ENCODE measurements at regions not wholly inside any gene's neighbourhood (a gene's known extent, or its start where the extent isn't known, plus 50 kb on each side); places are given as distances from the start of the nearest gene placed in this dataset.

- Histone ChIP-seq H3F3A (ENCODE audit: insufficient read depth, low read length) (no peaks in the 10 kb centered on the region), H3K36me3 (replicated peaks; ENCODE audit: insufficient read depth, low read length) (no peaks in the 10 kb centered on the region), H3K79me2 (ENCODE audit: low read length) (no peaks in the 10 kb centered on the region), H3K4me1 (ENCODE audit: low read length) (no peaks in the 10 kb centered on the region), H3K9me2 (replicated peaks; ENCODE audit: insufficient read depth, low read length) (no peaks in the 10 kb centered on the region), H3K9me3 (replicated peaks; ENCODE audit: insufficient read depth, low read length) (no peaks in the 10 kb centered on the region), H2AFZ (ENCODE audit: low read length) (no peak overlapping the region), H3K27ac (ENCODE audit: low read length) (no peak overlapping the region), H4K20me1 (ENCODE audit: insufficient read depth, low read length) (no peaks in the 10 kb centered on the region), H3K9ac (ENCODE audit: low read length) (no peak overlapping the region), H3K27me3 (replicated peaks; ENCODE audit: insufficient read depth, low read length) (no peaks in the 10 kb centered on the region), H3K4me3 (ENCODE audit: low read length) (no peak overlapping the region), H3K4me2 (ENCODE audit: low read depth, low read length) (no peak overlapping the region)
- TF ChIP-seq, protein P1, sequence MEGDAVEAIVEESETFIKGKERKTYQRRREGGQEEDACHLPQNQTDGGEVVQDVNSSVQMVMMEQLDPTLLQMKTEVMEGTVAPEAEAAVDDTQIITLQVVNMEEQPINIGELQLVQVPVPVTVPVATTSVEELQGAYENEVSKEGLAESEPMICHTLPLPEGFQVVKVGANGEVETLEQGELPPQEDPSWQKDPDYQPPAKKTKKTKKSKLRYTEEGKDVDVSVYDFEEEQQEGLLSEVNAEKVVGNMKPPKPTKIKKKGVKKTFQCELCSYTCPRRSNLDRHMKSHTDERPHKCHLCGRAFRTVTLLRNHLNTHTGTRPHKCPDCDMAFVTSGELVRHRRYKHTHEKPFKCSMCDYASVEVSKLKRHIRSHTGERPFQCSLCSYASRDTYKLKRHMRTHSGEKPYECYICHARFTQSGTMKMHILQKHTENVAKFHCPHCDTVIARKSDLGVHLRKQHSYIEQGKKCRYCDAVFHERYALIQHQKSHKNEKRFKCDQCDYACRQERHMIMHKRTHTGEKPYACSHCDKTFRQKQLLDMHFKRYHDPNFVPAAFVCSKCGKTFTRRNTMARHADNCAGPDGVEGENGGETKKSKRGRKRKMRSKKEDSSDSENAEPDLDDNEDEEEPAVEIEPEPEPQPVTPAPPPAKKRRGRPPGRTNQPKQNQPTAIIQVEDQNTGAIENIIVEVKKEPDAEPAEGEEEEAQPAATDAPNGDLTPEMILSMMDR (IDR thresholded peaks at IDR 0.05; ENCODE audit: low read length), result no peak
- TF ChIP-seq EZH2phosphoT487 (IDR thresholded peaks at IDR 0.05; ENCODE audit: low read length), result no peak
- TF ChIP-seq EZH2 (optimal IDR thresholded peaks at IDR 0.05; ENCODE audit: low read depth, low read length), result no peak
- DNase-seq, result no peak
Measured at GRCh38 chr1:187443939-187444338, 615.2 kb downstream of the PLA2G4A start.

- no peak for TF ChIP-seq EZH2phosphoT487 (IDR thresholded peaks at IDR 0.05; ENCODE audit: low read length)
- no peak for TF ChIP-seq EZH2 (optimal IDR thresholded peaks at IDR 0.05; ENCODE audit: low read depth, low read length)
- TF ChIP-seq, protein P1 (IDR thresholded peaks at IDR 0.05; ENCODE audit: low read length), result no peak
- H4K20me1 ChIP-seq (ENCODE audit: insufficient read depth, low read length), result no peaks in the 10 kb centered on the region
Measured at GRCh38 chr1:187445066-187445465, 616.3 kb downstream of the PLA2G4A start.

GRCh38 chr1:187451238-187451637, 622.5 kb downstream of the PLA2G4A start:
- Histone ChIP-seq H3K9me2 (replicated peaks; ENCODE audit: insufficient read depth, low read length) (no peaks in the 10 kb centered on the region), H3K27me3 (replicated peaks; ENCODE audit: insufficient read depth, low read length) (no peaks in the 10 kb centered on the region), H3K9ac (ENCODE audit: low read length) (no peak overlapping the region), H3F3A (ENCODE audit: insufficient read depth, low read length) (no peaks in the 10 kb centered on the region), H3K27ac (ENCODE audit: low read length) (no peak overlapping the region), H3K4me3 (ENCODE audit: low read length) (no peak overlapping the region), H3K4me2 (ENCODE audit: low read depth, low read length) (no peak overlapping the region), H3K36me3 (replicated peaks; ENCODE audit: insufficient read depth, low read length) (no peaks in the 10 kb centered on the region), H3K79me2 (ENCODE audit: low read length) (no peaks in the 10 kb centered on the region), H4K20me1 (ENCODE audit: insufficient read depth, low read length) (no peaks in the 10 kb centered on the region), H2AFZ (ENCODE audit: low read length) (no peak overlapping the region), H3K9me3 (replicated peaks; ENCODE audit: insufficient read depth, low read length) (no peaks in the 10 kb centered on the region), H3K4me1 (ENCODE audit: low read length) (no peaks in the 10 kb centered on the region)
- TF ChIP-seq EZH2phosphoT487 (IDR thresholded peaks at IDR 0.05; ENCODE audit: low read length), result no peak
- no peak for TF ChIP-seq EZH2 (optimal IDR thresholded peaks at IDR 0.05; ENCODE audit: low read depth, low read length)
- TF ChIP-seq, protein P1 (IDR thresholded peaks at IDR 0.05; ENCODE audit: low read length), result no peak
- no peak for DNase-seq

More at GRCh38 chr1:187445066-187445465, 616.3 kb downstream of the PLA2G4A start:
- Histone ChIP-seq H3F3A (ENCODE audit: insufficient read depth, low read length) (no peaks in the 10 kb centered on the region), H3K9me3 (replicated peaks; ENCODE audit: insufficient read depth, low read length) (no peaks in the 10 kb centered on the region), H3K4me3 (ENCODE audit: low read length) (no peak overlapping the region), H3K9ac (ENCODE audit: low read length) (no peak overlapping the region), H3K79me2 (ENCODE audit: low read length) (no peaks in the 10 kb centered on the region), H2AFZ (ENCODE audit: low read length) (no peak overlapping the region), H3K36me3 (replicated peaks; ENCODE audit: insufficient read depth, low read length) (no peaks in the 10 kb centered on the region), H3K27ac (ENCODE audit: low read length) (no peak overlapping the region), H3K9me2 (replicated peaks; ENCODE audit: insufficient read depth, low read length) (no peaks in the 10 kb centered on the region), H3K4me2 (ENCODE audit: low read depth, low read length) (no peak overlapping the region), H3K27me3 (replicated peaks; ENCODE audit: insufficient read depth, low read length) (no peaks in the 10 kb centered on the region), H3K4me1 (ENCODE audit: low read length) (no peaks in the 10 kb centered on the region)
- no peak for DNase-seq

Measured in MM.1S (cell line).